NCI-H2171 (cell line): ENCODE measurements at regions not wholly inside any gene's neighbourhood (a gene's known extent, or its start where the extent isn't known, plus 50 kb on each side); places are given as distances from the start of the nearest gene placed in this dataset.

Experiments used
- DNase-seq: peaks from one replicate; lab custom pipeline; 2025; lab: John Stamatoyannopoulos, UW

DNA sequence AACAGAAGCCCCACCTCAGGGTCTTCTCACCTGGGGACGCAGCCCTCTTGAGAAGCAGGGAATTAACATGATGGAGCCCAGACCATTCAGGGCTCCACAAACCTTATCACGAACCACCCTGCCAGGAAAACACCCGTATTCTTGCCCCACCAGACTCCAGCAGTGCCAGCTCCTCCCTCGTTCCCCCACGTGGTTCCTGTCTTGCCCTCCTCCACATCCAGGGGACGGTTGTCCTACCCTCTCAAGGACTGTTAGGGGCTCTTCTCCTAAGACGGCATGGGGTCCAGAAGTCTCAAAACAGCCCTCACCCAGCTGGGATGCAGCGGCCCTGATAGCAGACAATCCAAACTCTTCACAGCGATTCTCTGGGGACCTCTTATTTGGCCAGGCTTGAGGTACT lies 372.2 kb upstream of the HS6ST1 start:
- no peak for DNase-seq

DNA sequence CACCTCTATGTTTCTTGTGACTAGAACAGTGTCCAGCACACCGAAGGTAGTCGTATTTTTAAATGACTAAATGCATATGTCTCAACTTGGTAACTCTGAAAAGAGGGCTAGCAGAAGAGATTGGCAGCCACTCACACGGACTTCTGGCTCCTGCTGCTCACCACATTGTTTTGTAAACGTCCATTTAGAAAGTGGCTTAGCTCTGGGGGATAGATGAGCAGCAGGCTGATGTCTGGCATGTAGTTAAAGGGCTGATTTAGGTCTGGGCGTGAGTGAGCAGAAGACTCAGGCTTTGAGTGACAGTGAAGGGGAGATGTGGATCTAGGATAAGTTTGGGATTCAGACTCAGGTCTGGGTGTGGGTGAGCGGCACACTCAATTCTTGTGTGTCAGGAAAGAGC lies 372.9 kb upstream of the HS6ST1 start:
- DNase-seq: no peak

DNA sequence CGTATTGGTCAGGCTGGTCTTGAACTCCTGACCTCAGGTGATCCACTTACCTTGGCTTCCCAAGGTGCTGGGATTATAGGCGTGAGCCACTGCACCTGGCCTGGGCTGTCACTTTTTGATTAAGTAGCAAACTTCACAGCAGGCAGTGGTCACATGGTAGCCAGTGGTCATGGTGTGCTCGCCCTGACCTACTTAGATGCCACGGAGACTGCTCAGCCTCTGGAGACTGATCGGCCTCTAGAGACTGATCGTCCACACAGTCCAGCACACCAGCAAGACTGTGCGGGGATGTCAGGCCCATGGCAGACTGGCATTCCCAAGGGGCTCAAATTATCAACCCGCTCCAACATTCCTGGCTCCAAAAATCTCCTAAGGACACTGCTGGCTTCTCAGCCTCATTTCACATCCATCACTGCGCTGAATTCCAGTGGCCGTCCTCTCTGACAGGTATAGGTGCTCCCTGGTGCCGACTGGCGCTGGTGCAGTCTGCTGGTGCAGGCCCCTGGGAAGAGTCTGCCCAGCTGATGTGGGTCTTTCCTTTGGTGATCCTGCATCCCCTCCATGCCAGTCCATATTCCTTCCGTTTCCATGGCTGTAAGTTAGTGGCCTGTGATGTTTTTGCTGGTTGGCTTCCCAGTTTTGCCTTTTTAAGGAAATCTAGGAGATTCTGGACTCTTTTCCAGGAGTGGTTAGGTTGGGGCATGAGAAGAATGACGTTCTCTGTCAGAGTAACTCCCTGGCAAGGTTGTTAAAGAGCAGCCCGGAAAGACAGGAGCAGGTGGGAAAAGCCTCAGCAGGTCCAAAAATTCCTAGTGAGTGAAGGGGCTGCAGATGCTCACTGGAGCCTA lies 374.5 kb upstream of the HS6ST1 start:
- no peak for DNase-seq

DNA sequence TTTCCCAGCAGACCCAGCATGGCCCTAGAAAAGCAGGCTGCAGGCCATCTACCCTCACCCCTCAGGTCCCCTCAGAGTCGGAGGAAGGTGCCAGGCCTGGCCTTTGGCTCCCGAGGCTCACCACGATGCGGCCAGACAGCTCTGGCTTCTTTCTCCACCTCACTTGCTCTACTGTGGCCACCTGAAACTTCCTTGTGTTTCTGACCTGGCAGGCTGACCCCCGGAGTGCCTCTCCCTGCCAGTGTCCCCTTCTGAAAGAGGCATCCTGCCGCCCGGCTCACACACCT lies 375.0 kb upstream of the HS6ST1 start:
- DNase-seq: no peak

DNA sequence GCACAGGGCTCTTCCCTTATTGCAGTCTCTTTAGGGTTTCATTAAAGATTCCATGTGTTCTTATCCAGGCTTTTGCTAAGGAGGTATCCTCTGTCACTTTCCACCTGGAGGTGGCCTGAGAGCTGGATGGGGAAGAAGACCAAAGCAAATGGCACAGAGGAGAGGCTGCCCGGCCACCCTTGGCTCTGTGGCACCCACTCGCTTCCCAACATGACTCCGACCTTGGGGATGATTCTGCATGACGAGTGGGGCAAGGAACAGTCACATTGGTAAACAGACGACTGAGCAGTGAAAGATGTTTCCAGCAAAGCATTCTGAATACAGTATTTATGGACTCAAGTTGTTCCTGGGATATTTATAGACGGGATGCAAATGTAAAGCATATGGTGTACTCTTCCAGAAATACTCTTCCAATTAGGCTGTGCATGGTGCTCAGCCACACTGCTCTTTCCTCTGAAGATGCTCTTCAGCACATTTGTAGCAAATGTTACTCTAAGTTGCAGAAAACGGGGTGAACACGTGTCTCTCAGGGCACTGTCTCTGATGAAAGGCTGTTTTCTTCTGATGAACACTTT lies 377.1 kb upstream of the HS6ST1 start:
- no peak for DNase-seq

DNA sequence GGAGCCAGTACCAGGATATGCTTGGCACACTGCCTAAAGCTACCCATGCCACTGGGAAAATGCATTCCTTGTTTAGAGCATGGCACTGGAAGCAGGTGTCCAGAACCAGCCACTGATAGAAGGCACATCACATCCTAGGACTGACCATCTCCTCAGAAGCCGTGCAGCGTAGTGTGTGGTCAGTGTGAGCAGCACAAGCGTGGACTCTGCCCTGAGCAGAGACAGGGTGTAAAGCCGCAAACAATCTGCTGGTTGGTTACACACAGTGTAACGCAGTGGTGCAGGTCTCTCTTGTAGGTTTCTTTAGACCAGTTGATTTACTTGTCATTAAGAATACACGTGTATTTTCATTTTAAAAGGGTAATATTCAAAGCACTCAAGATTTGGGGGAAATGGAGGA lies 377.8 kb upstream of the HS6ST1 start:
- no peak for DNase-seq

DNA sequence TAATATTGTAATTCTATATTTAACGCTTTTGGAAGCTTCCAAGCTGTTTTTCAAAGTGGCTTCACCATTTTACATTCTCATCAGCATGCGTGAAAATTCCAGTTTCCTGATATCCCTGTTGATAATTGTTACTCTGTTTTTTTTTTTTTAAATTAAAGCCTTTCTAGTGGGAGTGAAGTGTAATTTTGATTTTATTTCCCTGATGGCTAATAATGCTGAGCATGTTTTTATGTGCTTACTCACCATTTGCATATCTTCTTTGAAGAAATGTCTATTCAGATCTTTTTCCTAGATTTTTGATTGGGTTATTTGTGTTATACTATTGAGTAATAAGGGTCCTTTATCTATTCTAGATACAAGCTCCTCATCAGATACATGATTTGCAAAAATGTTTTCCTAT lies 382.8 kb upstream of the HS6ST1 start:
- no peak for DNase-seq

DNA sequence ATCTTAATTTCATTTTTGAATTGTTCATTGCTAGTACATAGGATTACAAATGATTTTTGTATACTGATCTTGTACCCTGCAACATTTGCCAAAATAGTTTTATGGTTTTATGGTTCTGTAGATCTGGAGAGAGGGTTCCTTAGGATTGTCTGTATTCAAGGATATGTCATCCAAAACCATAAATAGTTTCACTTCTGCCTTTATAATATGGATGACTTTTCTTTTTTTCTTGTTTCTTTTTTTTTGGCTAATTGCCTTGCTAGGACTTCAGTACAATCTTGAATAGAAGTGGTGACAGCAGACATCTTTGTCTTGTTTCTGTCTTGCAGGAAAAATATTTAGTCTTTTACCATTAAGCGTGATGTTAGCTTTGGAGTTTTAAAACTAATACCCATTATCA lies 383.9 kb upstream of the HS6ST1 start:
- no peak for DNase-seq

DNA sequence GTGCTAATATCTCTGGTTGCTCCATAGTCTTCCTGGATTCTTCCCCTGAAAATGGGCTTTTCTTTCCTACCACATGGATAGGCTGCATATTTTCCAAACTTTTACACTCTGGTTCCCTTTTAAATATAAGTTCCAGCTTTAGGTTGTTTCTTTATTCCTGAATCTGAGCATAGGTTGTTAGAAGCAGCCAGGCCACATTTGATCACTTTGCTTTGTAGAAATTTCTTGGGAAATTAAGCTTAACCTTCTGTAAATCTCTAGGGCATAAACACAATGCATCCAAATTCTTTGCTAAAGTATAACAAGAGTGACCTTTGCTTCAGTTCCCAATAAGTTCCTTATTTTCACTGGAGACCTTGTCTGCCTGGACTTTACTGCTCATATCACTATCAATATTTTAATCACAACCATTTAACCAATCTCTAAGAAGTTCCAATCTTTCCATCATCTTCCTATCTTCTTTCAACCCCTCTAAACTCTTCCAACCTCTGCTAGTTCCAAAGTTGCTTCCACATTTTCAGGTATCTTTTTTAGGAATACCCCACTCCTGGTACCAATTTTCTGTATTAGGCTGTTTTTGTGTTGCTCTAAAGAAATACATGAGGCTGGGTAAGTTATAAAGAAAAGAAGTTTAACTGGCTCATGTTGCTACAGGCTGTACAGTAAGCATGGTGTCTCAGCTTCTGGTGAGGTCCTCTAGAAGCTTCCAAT lies 389.6 kb upstream of the HS6ST1 start:
- no peak for DNase-seq

DNA sequence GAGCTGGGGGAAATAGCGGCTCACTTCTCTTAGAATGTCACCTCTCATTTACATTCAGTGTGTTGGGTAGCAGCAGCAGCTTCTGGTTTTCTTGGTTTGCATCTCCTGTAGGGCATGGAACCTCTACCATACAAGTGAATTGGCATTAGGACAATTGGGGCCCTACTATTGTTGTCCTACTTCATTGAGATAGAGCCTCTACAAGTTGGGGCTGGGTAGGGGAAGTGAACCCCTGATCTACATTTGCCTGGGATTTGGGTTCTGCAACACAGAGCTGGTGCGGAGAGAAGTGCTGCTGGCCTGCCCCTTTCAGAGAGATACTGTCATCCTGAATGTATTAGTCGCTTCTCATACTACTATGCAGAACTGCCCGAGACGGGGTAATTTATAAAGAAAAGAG lies 391.6 kb upstream of the HS6ST1 start:
- DNase-seq: no peak

DNA sequence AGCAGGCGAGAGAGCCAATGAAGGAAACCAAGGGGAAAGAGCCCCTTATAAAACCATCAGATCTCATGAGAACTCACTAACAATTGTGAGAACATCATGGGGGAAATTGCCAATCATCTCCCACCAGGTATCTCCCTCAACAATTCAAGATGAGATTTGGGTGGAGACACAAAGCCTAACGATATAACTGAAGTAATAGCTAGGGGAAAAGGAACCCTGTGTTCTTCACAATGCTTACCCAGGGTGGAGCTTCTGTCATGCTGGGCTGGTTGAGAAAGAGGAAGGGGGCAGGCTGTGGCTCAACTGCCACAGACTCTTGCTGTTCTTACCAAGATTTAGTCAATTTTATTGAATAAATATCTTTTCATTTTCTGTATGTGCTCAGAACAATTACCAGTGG lies 392.1 kb upstream of the HS6ST1 start:
- no peak for DNase-seq

DNA sequence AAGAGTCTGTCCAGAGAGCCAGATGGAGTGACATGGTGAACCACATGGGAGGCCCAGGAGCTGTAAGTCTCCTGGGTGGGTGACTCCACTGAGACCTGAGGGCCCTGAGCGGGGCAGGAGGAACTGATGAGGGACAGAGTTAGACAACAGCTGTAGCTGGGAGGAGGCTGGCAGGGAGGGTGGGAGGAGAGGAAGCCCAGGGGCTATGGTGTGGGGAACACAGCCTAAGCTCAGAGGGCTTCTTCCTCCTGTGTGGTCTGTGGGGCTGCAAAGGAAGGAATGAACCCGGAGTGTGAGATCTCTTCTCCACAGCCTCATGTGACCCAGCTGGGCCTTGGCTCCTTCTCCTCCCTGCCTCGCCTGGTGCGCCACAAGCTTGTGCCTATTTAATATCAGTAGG lies 395.6 kb upstream of the HS6ST1 start:
- DNase-seq: no peak

DNA sequence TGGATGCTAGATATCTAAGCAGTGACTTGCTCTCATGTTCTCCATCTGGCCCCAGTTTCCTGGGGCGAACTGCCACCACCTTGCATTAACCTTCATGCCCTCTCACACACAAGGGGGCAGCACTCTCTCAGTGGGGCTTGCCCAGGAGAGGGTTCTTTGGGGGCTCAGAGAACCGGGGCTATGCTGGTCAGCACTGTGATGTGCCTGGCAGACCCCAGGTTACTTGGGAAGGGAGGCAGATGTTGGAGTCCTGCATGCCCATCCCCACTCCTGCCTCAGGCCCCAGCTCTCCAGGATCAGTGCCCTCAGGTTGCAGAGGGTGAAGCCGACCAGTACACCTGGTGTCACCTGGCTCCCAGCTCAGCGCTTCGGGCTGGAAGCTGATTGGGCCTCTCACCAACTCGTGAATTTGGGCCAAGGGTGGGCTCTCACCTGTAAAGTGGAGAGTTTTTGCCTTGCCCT lies 396.2 kb upstream of the HS6ST1 start:
- no peak for DNase-seq

DNA sequence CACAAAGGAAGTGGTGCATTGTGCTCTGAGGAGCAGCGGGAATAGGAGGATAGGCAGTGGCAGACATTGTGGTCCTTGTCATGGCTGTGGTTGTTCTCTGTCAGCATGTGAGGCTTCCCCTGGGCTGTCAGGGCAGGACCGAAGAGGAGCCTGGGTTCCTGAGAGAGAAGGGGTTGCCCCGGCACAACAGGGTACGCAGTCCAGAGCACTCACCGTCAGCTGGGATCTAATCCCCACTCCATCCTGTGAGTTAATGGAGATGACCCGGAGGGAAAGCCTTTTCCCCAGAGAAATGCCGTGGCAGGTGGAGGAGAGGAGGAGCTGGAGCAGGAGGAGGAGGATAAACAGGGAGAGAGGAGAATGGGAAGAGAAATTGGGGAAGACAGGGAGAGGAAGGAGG lies 396.7 kb upstream of the HS6ST1 start:
- no peak for DNase-seq

DNA sequence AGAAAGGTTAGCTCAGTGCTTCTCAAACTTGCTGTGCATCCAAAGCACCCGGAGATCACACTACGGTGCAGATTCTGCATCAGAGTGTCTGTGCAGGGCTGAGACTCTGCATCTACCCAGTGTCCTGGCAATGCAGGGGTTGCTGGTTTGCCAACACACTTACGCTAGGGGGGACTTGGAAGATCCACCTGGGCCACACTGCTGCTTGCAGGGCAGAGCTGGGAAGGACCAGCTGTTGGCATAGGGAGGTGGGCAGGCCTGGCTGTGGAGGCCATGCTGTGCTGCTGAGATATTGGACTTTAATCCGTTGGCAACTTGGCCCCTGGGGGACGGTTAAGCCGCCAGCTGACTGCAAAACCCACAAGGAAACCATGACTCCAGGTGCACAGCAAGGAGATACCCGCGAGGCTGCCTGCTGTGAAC lies 397.6 kb upstream of the HS6ST1 start:
- no peak for DNase-seq

DNA sequence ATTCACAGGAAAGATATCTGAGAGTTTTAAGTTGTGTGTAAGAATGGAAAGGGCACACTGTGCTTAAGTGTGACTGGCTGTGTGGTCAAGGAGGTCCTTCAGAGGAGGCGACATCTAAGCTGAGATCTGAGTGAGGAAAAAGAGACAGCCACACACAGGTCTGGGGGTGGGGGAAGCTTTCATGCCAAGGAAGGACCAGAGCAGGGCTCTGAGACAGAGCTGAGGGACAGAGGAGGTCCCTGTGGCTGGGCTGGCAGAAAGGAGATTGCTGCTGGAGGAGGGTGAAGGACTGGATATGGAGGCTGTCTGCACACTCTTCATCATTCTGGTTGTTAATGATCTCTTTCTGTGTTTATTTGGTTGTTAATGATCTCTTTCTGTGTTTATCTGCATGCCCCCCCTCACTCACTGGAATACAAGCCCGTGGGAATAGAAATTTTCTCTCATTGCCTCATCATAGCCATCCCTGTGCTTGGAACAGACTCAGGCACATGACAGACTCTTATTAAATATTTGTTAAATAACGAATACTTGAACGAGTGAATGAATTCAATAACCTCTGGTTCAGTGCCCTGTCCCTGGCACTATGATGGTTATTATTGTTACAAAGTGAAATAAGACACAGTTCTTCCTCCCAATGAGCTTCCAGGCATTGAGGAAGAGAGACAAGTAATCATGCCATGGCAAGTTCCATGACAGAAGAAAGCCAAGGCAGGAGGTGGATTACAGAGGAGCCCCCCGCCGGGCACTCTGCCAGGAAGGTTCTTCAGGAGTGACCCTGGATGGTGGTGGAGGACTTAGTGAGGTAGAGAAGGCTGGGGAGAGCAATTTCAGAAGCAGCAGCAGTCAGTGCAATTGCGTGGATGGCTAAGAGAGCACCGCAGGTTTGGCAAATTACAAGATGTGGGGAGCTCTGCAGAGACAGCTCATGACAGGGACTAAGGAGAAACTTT lies 399.4 kb upstream of the HS6ST1 start:
- DNase-seq: no peak

DNA sequence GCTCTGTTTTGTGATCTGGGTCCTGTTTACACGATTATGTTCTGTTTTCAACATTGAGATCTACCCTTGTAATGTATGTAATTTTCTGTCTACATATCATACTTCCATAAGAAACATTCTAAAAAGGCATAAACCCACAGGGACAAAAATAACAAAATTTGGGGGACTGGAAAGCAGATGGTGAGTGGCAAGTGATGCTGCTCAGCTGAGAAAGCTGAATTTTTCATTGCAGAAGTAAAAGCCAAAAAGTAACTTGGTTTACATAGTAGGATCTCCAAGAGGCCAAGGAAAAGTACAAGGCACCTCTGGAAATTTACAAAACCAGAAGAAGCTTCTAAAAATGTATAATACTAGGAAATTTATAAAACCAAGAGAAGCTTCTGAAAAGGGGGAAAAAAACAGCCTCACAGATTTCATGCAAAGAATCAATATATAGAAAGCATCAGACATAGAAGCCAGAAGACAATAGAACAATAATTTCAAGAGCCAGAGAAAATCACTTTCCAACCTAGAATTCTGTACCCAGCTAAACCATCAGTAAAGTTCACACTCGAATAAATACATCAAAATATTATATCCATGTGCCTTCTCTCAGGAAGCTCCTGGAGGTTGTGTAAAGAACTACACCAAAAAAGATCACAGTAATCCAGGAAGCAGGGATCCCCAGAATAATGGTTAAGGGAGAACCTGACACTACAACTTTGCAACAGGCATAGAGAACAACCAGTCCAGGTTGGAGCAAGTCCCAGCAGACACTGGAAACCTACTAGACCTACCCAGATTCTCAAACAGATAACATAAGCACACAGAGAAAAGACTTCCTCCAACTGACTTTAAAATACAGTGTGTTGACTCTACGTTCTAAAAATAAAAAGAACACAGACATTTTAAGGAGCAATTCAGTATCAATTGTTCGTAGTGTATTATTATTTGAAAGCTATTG lies 401.7 kb upstream of the HS6ST1 start:
- no peak for DNase-seq

DNA sequence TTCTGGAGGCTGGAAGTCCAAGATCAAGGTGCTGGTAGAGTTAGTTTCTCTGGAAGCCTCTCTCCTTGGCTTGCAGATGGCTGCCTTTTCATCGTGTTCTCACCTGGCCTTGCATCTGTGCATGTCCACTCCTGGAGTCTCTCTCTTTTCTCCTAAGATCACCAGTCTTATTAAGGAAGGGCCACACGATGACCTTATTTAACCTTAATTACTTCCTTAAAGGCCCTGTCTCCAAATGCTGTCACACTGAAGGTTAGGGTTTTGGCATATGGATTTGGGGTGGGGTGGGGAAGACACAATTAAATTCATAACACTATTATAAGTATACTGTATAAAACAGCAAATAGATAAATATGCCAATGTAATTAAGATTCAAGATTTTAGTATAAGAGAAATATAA lies 402.4 kb upstream of the HS6ST1 start:
- no peak for DNase-seq

DNA sequence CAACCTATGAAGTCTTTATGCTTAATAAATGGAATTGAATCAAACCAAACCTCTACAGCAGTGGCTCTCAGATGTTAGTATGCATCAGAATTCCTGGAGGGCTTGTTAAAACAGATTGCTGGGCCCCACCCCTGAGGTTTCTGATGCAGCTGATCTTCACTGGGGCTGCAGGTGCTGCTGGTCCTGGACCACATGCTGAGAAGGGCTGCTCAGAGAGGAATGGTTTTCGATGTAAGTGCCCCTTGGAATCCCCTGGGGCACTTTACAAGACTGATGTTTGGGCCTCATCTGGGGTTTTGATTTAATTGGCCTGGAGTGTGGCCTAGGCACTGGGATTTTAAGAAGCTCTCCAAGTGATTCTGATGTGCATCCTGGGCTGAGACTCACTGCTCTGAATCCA lies 403.8 kb upstream of the HS6ST1 start:
- DNase-seq: no peak

DNA sequence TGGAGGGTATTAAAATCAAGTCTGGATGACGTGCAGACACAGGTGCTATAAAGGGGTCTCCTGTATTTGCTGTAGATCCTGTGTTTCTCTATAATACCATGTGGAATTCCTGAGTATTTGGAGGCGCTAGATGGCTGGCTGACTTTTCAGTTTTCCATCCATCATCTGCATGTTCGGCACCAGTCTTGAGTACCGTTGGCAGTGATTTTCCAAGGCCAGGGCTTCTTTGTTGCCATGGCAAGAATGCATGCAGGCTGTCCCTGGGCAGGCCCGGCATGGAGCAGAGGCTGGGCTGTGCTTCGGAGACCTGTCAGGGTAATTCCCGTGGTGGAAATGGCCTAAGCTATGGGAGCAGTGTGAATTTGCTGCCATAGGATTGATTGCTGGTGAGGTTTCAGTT lies 405.9 kb upstream of the HS6ST1 start:
- DNase-seq: no peak

DNA sequence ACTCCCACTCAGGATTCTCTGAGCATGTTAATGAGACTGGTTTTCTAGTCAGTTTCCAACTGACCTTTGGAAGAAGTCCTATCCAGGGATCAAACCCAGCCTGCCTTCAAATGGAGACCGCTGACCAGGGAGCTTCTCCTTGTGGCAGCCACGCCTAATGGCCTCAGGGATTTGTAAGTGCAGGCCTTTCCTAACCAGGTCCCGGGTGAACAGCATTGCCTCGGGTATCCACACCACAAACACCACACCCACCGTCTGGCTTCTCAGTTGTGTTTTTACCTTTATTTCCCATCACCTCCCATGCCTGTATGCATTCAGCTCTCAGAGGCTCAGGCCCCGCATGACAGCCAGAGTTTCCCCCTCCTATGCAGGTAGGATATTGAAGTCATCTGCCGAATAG lies 406.3 kb upstream of the HS6ST1 start:
- no peak for DNase-seq
